ENCODE measurements at regions not wholly inside any gene's neighbourhood (a gene's known extent, or its start where the extent isn't known, plus 50 kb on each side); places are given as distances from the start of the nearest gene placed in this dataset.

DNA sequence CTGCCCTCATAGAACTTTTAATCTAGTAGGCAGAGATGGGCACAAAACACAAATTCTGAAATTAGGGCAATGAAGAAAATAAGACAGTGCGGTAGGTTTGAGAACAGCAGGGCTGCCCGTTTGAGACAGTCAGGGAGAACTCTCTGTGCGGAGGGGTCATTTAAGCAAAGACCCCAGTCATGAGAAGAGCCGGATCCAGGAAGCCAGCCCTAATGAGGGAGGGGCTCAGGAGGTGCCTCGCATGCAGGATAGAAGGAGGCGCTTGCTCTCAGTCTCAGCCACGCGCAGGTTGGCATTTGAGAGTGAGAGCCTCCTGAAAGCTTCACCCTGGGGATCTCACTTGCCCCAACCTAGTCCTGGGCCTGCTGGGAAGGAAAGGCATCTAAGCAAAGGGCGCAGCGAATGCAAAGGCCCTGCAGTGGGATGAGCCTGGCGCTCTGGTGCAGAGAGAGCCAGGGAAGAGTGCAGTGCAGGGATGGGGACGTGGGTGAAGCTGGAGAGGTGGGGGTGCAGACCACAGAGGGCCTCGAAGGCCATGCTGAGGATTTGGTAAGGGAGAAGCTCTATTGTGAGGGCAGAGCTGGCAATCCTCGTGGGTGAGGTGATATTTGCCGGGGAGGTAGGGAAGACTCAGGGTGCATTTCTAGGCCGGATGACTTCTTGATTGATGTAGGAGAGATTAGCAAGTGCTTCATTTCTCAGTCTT, 130.0 kb upstream of the PTPN1 start:
- TF ChIP-seq, protein P1, sequence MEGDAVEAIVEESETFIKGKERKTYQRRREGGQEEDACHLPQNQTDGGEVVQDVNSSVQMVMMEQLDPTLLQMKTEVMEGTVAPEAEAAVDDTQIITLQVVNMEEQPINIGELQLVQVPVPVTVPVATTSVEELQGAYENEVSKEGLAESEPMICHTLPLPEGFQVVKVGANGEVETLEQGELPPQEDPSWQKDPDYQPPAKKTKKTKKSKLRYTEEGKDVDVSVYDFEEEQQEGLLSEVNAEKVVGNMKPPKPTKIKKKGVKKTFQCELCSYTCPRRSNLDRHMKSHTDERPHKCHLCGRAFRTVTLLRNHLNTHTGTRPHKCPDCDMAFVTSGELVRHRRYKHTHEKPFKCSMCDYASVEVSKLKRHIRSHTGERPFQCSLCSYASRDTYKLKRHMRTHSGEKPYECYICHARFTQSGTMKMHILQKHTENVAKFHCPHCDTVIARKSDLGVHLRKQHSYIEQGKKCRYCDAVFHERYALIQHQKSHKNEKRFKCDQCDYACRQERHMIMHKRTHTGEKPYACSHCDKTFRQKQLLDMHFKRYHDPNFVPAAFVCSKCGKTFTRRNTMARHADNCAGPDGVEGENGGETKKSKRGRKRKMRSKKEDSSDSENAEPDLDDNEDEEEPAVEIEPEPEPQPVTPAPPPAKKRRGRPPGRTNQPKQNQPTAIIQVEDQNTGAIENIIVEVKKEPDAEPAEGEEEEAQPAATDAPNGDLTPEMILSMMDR (conservative IDR thresholded peaks at IDR 0.05) = no peak
- no peak for TF ChIP-seq ZFX (IDR thresholded peaks at IDR 0.05)
